ENCODE measurements at regions not wholly inside any gene's neighbourhood (a gene's known extent, or its start where the extent isn't known, plus 50 kb on each side); places are given as distances from the start of the nearest gene placed in this dataset.

GRCh38 chr9:80175286-80176150 lies 603.8 kb downstream of the TLE4 start:
- no peaks in the 10 kb centered on the region for H3K36me3 Mint-ChIP-seq (ENCODE audit: low read depth)
- CTCF ChIA-PET: interaction anchor here (0.7 kb wide), 1 partner anchor 1984 kb away, joined by 4 read pairs; no protein-coding TSS in a partner anchor
- ATAC-seq (ENCODE audit: poor library complexity): no peak

GRCh38 chr9:80163889-80164288 lies 592.1 kb downstream of the TLE4 start:
- H3K4me1 ChIP-seq (ENCODE audit: insufficient read depth, low read length): no peaks in the 10 kb centered on the region
- no peaks in the 10 kb centered on the region for H3K9me3 Mint-ChIP-seq
- ChIA-PET POLR2A (no interaction called here), CTCF (no interaction called here)
- TF ChIP-seq CTCF (IDR thresholded peaks at IDR 0.05): no peak
- H3K4me3 Mint-ChIP-seq: no peak overlapping the region
- ATAC-seq (ENCODE audit: poor library complexity) (no peak), DNase-seq (no peak)
- H3K36me3 ChIP-seq (ENCODE audit: insufficient read depth, low read length): no peaks in the 10 kb centered on the region
- H3K4me3 ChIP-seq (ENCODE audit: low read length): no peak overlapping the region
- no peak overlapping the region for H3K27ac ChIP-seq (ENCODE audit: low read depth in 1 of 2, low read length in 2 of 2)
- H3K27me3 ChIP-seq (ENCODE audit: control insufficient read depth in 1 of 2, insufficient read depth in 2 of 2, low read length in 2 of 2): no peaks in the 10 kb centered on the region
- H3K27ac Mint-ChIP-seq: no peak overlapping the region
- intact Hi-C loops (cut with DNase I, micrococcal nuclease): no loop called here
- no peaks in the 10 kb centered on the region for H3K27me3 Mint-ChIP-seq
- H3K9me3 ChIP-seq (ENCODE audit: control insufficient read depth in 1 of 2, insufficient read depth in 1 of 2, low read length in 2 of 2): no peaks in the 10 kb centered on the region
- H3K36me3 Mint-ChIP-seq (ENCODE audit: low read depth): no peaks in the 10 kb centered on the region
- H3K4me1 Mint-ChIP-seq (ENCODE audit: low read depth): no peaks in the 10 kb centered on the region

More at GRCh38 chr9:80175286-80176150, 603.8 kb downstream of the TLE4 start:
- POLR2A ChIA-PET: no interaction called here
- intact Hi-C loops (cut with DNase I, micrococcal nuclease): loop anchor here (5.0 kb wide), 1 partner anchor 703 kb away; no protein-coding TSS in a partner anchor
- Histone ChIP-seq H3K27me3 (ENCODE audit: control insufficient read depth in 1 of 2, insufficient read depth in 2 of 2, low read length in 2 of 2) (no peaks in the 10 kb centered on the region), H3K4me3 (ENCODE audit: low read length) (no peak overlapping the region), H3K36me3 (ENCODE audit: insufficient read depth, low read length) (no peaks in the 10 kb centered on the region), H3K4me1 (ENCODE audit: insufficient read depth, low read length) (no peaks in the 10 kb centered on the region), H3K27ac (ENCODE audit: low read depth in 1 of 2, low read length in 2 of 2) (no peak overlapping the region), H3K9me3 (ENCODE audit: control insufficient read depth in 1 of 2, insufficient read depth in 1 of 2, low read length in 2 of 2) (peaks cover 0 to 7% of the 10 kb centered on the region in 2 experiments)
- no peak overlapping the region for H3K27ac Mint-ChIP-seq
- DNase-seq: peak in 3 of 14 experiments; percentile 20 to 32 (median 30)
- H3K4me3 Mint-ChIP-seq: no peak overlapping the region
- no peaks in the 10 kb centered on the region for H3K27me3 Mint-ChIP-seq
- H3K4me1 Mint-ChIP-seq (ENCODE audit: low read depth): no peaks in the 10 kb centered on the region
- no peaks in the 10 kb centered on the region for H3K9me3 Mint-ChIP-seq
- peak; percentile 60 for TF ChIP-seq CTCF (IDR thresholded peaks at IDR 0.05)

- ChIA-PET POLR2A (no interaction called here), CTCF (no interaction called here)
- Histone ChIP-seq H3K4me3 (ENCODE audit: low read length) (no peak overlapping the region), H3K9me3 (ENCODE audit: control insufficient read depth in 1 of 2, insufficient read depth in 1 of 2, low read length in 2 of 2) (no peaks in the 10 kb centered on the region), H3K4me1 (ENCODE audit: insufficient read depth, low read length) (no peaks in the 10 kb centered on the region), H3K27me3 (ENCODE audit: control insufficient read depth in 1 of 2, insufficient read depth in 2 of 2, low read length in 2 of 2) (no peaks in the 10 kb centered on the region), H3K36me3 (ENCODE audit: insufficient read depth, low read length) (no peaks in the 10 kb centered on the region), H3K27ac (ENCODE audit: low read depth in 1 of 2, low read length in 2 of 2) (no peak overlapping the region)
- intact Hi-C loops (cut with DNase I, micrococcal nuclease): no loop called here
- TF ChIP-seq CTCF (IDR thresholded peaks at IDR 0.05): no peak
- Mint-ChIP-seq H3K27ac (no peak overlapping the region), H3K4me3 (no peak overlapping the region), H3K9me3 (no peaks in the 10 kb centered on the region), H3K27me3 (peaks cover 7% of the 10 kb centered on the region), H3K36me3 (ENCODE audit: low read depth) (no peaks in the 10 kb centered on the region), H3K4me1 (ENCODE audit: low read depth) (no peaks in the 10 kb centered on the region)
- DNase-seq: no peak
- no peak for ATAC-seq (ENCODE audit: poor library complexity)
Measured at GRCh38 chr9:80158554-80159170, 586.9 kb downstream of the TLE4 start.

All from CD4-positive, alpha-beta T cell (primary cell).